ENCODE measurements at regions not wholly inside any gene's neighbourhood (a gene's known extent, or its start where the extent isn't known, plus 50 kb on each side); places are given as distances from the start of the nearest gene placed in this dataset.

DNA sequence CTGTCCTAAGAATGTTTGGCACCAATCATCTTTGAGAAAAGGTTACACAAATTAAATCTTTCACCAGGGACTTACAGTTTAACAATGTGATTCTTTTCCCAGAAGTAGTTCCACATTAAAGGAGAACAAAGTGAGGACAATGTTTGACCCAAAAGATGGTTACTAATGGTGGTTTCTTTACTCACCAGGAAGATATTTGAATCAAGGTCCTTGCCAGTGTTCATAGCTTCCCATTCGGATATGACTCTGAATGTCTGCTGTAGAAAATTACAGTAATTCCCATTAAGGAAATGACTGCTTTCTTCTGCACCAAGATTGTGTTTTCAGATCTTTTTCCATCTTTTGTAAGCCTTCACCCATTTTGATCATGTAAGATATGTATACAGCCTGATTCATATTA, 114.6 kb upstream of the ADAMTSL1 start:
- Histone ChIP-seq H4K20me1 (ENCODE audit: insufficient read depth) (no peaks in the 10 kb centered on the region; the same call in 1 of the 2 replicates), H3K9ac (ENCODE audit: low read length) (no peak overlapping the region), H3K36me3 (ENCODE audit: control insufficient read depth in 1 of 2, insufficient read depth in 2 of 2, low read length in 2 of 2) (no peaks in the 10 kb centered on the region), H2AFZ (ENCODE audit: low read depth, low read length, poor library complexity, severe bottlenecking) (no peak overlapping the region), H3K27ac (ENCODE audit: low read depth, low read length) (no peak overlapping the region), H3K79me2 (ENCODE audit: insufficient read depth, low read length) (no peaks in the 10 kb centered on the region), H3K4me1 (ENCODE audit: control insufficient read depth in 1 of 2, insufficient read depth in 2 of 2, low read length in 2 of 2) (no peaks in the 10 kb centered on the region), H3K9me3 (ENCODE audit: control insufficient read depth in 1 of 2, insufficient read depth in 1 of 2, low read depth in 1 of 2, low read length in 2 of 2) (no peaks in the 10 kb centered on the region), H3K27me3 (ENCODE audit: insufficient read depth, low read length) (no peaks in the 10 kb centered on the region), H3K4me3 (replicated peaks in 1 of 2; ENCODE audit: low read depth in 1 of 2, low read length in 2 of 2) (no peak overlapping the region), H3K9me2 (ENCODE audit: insufficient read depth) (no peaks in the 10 kb centered on the region), H3K4me2 (ENCODE audit: low read length) (no peak overlapping the region)
- intact Hi-C loops (cut with micrococcal nuclease), result no loop called here
- no TSS peak for BruUV-seq (replicated peaks)
- TF ChIP-seq JUND (IDR thresholded peaks at IDR 0.05), result no peak
- TF ChIP-seq, protein P1, sequence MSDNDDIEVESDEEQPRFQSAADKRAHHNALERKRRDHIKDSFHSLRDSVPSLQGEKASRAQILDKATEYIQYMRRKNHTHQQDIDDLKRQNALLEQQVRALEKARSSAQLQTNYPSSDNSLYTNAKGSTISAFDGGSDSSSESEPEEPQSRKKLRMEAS (IDR thresholded peaks at IDR 0.05), result no peak
- no peak for TF ChIP-seq EZH2 (IDR thresholded peaks at IDR 0.05)
- TF ChIP-seq, protein P2, sequence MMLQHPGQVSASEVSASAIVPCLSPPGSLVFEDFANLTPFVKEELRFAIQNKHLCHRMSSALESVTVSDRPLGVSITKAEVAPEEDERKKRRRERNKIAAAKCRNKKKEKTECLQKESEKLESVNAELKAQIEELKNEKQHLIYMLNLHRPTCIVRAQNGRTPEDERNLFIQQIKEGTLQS (IDR thresholded peaks at IDR 0.05), result no peak
- no peak for TF ChIP-seq ZNF274 (IDR thresholded peaks at IDR 0.05; ENCODE audit: low read depth, low read length)
- no peak for TF ChIP-seq FOSL1 (IDR thresholded peaks at IDR 0.05; ENCODE audit: low read depth)
- TF ChIP-seq POLR2AphosphoS5 (IDR thresholded peaks at IDR 0.05; ENCODE audit: low read depth, low read length), result no peak
- no peak for TF ChIP-seq SRF (IDR thresholded peaks at IDR 0.05; ENCODE audit: low read depth)
- no peak for TF ChIP-seq RAD21 (IDR thresholded peaks at IDR 0.05; ENCODE audit: low read depth)
- TF ChIP-seq ELF1 (IDR thresholded peaks at IDR 0.05; ENCODE audit: borderline replicate concordance, low read depth), result no peak
- no peak for TF ChIP-seq SP1 (IDR thresholded peaks at IDR 0.05; ENCODE audit: low read depth)
- TF ChIP-seq, protein P3, sequence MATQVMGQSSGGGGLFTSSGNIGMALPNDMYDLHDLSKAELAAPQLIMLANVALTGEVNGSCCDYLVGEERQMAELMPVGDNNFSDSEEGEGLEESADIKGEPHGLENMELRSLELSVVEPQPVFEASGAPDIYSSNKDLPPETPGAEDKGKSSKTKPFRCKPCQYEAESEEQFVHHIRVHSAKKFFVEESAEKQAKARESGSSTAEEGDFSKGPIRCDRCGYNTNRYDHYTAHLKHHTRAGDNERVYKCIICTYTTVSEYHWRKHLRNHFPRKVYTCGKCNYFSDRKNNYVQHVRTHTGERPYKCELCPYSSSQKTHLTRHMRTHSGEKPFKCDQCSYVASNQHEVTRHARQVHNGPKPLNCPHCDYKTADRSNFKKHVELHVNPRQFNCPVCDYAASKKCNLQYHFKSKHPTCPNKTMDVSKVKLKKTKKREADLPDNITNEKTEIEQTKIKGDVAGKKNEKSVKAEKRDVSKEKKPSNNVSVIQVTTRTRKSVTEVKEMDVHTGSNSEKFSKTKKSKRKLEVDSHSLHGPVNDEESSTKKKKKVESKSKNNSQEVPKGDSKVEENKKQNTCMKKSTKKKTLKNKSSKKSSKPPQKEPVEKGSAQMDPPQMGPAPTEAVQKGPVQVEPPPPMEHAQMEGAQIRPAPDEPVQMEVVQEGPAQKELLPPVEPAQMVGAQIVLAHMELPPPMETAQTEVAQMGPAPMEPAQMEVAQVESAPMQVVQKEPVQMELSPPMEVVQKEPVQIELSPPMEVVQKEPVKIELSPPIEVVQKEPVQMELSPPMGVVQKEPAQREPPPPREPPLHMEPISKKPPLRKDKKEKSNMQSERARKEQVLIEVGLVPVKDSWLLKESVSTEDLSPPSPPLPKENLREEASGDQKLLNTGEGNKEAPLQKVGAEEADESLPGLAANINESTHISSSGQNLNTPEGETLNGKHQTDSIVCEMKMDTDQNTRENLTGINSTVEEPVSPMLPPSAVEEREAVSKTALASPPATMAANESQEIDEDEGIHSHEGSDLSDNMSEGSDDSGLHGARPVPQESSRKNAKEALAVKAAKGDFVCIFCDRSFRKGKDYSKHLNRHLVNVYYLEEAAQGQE (IDR thresholded peaks at IDR 0.05; ENCODE audit: low read depth), result no peak
- TF ChIP-seq, protein P4, sequence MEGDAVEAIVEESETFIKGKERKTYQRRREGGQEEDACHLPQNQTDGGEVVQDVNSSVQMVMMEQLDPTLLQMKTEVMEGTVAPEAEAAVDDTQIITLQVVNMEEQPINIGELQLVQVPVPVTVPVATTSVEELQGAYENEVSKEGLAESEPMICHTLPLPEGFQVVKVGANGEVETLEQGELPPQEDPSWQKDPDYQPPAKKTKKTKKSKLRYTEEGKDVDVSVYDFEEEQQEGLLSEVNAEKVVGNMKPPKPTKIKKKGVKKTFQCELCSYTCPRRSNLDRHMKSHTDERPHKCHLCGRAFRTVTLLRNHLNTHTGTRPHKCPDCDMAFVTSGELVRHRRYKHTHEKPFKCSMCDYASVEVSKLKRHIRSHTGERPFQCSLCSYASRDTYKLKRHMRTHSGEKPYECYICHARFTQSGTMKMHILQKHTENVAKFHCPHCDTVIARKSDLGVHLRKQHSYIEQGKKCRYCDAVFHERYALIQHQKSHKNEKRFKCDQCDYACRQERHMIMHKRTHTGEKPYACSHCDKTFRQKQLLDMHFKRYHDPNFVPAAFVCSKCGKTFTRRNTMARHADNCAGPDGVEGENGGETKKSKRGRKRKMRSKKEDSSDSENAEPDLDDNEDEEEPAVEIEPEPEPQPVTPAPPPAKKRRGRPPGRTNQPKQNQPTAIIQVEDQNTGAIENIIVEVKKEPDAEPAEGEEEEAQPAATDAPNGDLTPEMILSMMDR (IDR thresholded peaks at IDR 0.05 in 2 of 3, conservative IDR thresholded peaks at IDR 0.05 in 1 of 3; ENCODE audit: borderline replicate concordance in 1 of 3, insufficient read depth in 1 of 3, low read depth in 2 of 3, low read length in 2 of 3), result no peak
- no peak for TF ChIP-seq ZFX (IDR thresholded peaks at IDR 0.05)
- no peak for TF ChIP-seq POLR2A (IDR thresholded peaks at IDR 0.05; ENCODE audit: borderline replicate concordance, extremely low read depth, insufficient read depth, insufficient read length)
- no peak for TF ChIP-seq TCF7L2 (IDR thresholded peaks at IDR 0.05; ENCODE audit: borderline replicate concordance, extremely low read depth, insufficient read depth, insufficient read length)
- TF ChIP-seq SIN3A (IDR thresholded peaks at IDR 0.05; ENCODE audit: low read depth), result no peak
- DNase-seq (ENCODE audit: low read depth, low spot score), result no peak
- ChIA-PET RAD21 (ENCODE audit: low non-redundant PET in 1 of 2, low total read pairs in 2 of 2, uncharacterized antibody in 2 of 2, unreplicated experiment in 2 of 2) (no interaction called here), POLR2A (no interaction called here), CTCF (no interaction called here)
- no peak for ATAC-seq
